IMR-90 (cell line): ENCODE measurements at regions not wholly inside any gene's neighbourhood (a gene's known extent, or its start where the extent isn't known, plus 50 kb on each side); places are given as distances from the start of the nearest gene placed in this dataset.

Experiments
- ATAC-seq: fragments of 200-7000 bp; cut with Tn5 transposase; 2 replicates; pipeline ENCODE4 v1.9.1; 2020; ENCODE audit warnings: low read depth, mild to moderate bottlenecking, moderate library complexity
- BruUV-seq: library from RNA; stranded (reverse); fragments of 400-500 nt; replicated peaks from 2 replicates; lab custom pipeline; 2021; lab: Mats Ljungman, UMichigan
- CTCF ChIA-PET: fragments of 300-600 bp; formaldehyde crosslinking; extraction: SDS; loops from one replicate; lab custom pipeline; 2021; ENCODE audit warnings: antibody characterized with exemption; lab: Yijun Ruan, JAX
- POLR2A ChIA-PET: fragments of 300-600 bp; sonication (Branson Sonifier 250); formaldehyde crosslinking; loops from one replicate; lab custom pipeline; 2022; ENCODE audit warnings: antibody characterized with exemption; ENCODE audit not compliant: unreplicated experiment; lab: Charles Lee
- DNase-seq: peaks from one replicate; pipeline ENCODE4 v3.0.0; 2013
- H2AFZ ChIP-seq: replicated peaks from 2 replicates; pipeline ENCODE3; 2013; ENCODE audit warnings: low read length, mild to moderate bottlenecking; ENCODE audit not compliant: poor library complexity
- H2AK5ac ChIP-seq: 2 replicates; pipeline ENCODE4 v1.6.1; 2013; ENCODE audit warnings: low read depth, low read length, inconsistent platforms
- H2AK9ac ChIP-seq: replicated peaks from 2 replicates; pipeline ENCODE3; 2013; ENCODE audit warnings: mild to moderate bottlenecking, low read depth, low read length, moderate library complexity; ENCODE audit not compliant: poor library complexity
- H2BK120ac ChIP-seq: 2 replicates; pipeline ENCODE4 v1.6.1; 2013; ENCODE audit warnings: low read depth, low read length, inconsistent platforms
- H2BK15ac ChIP-seq: 3 replicates; pipeline ENCODE4 v1.6.1; 2013; ENCODE audit warnings: low read depth, low read length, inconsistent platforms
- H2BK20ac ChIP-seq: 2 replicates; pipeline ENCODE4 v1.6.1; 2013; ENCODE audit warnings: low read depth, mild to moderate bottlenecking, inconsistent platforms, low read length, moderate library complexity
- H2BK5ac ChIP-seq: 2 replicates; pipeline ENCODE4 v1.6.1; 2013; ENCODE audit warnings: mild to moderate bottlenecking, low read depth, low read length, inconsistent platforms; ENCODE audit not compliant: poor library complexity, severe bottlenecking
- H3K14ac ChIP-seq: replicated peaks from 2 replicates; pipeline ENCODE4 v1.6.1; 2013; ENCODE audit warnings: low read depth, low read length, inconsistent platforms
- H3K18ac ChIP-seq: 2 replicates; pipeline ENCODE4 v1.6.1; 2013; ENCODE audit warnings: low read depth, low read length, control low read depth
- H3K23ac ChIP-seq: 2 replicates; pipeline ENCODE4 v1.6.1; 2013; ENCODE audit warnings: low read depth, low read length, inconsistent platforms
- H3K27ac ChIP-seq: 2 replicates; pipeline ENCODE4 v1.5.1; 2013; ENCODE audit warnings: mild to moderate bottlenecking, control low read depth, low read length; ENCODE audit not compliant: insufficient read depth
- H3K27me3 ChIP-seq: 2 replicates; pipeline ENCODE4 v1.6.1; 2013; ENCODE audit warnings: low read length; ENCODE audit not compliant: control insufficient read depth, insufficient read depth
- H3K36me3 ChIP-seq: 2 replicates; pipeline ENCODE4 v1.6.1; 2013; ENCODE audit warnings: low read length, mixed read lengths; ENCODE audit not compliant: control insufficient read depth, insufficient read depth
- H3K4ac ChIP-seq: 2 replicates; pipeline ENCODE4 v1.6.1; 2013; ENCODE audit warnings: low read depth, low read length, inconsistent platforms
- H3K4me1 ChIP-seq: 2 replicates; pipeline ENCODE4 v1.6.1; 2013; ENCODE audit warnings: low read length, mixed read lengths; ENCODE audit not compliant: control insufficient read depth, insufficient read depth
- H3K4me2 ChIP-seq: 2 replicates; pipeline ENCODE4 v1.6.1; 2013; ENCODE audit warnings: low read depth, mild to moderate bottlenecking, control low read depth, low read length, moderate library complexity
- H3K4me3 ChIP-seq: 2 replicates; pipeline ENCODE4 v1.5.1; 2013; ENCODE audit warnings: low read depth, mild to moderate bottlenecking, control low read depth, low read length, moderate library complexity; ENCODE audit not compliant: insufficient read depth
- H3K56ac ChIP-seq: 2 replicates; pipeline ENCODE4 v1.6.1; 2013; ENCODE audit warnings: low read length, inconsistent platforms; ENCODE audit not compliant: insufficient read depth; ENCODE audit errors: extremely low read depth
- H3K79me1 ChIP-seq, 2 experiments: 2 replicates each; pipeline ENCODE4 v1.6.1; 2013; ENCODE audit warnings: low read length in 2 of 2, inconsistent platforms in 1 of 2, low read depth in 1 of 2
- H3K9ac ChIP-seq: 2 replicates; pipeline ENCODE4 v1.6.1; 2013; ENCODE audit warnings: low read depth, low read length, control low read depth
- H3K9me1 ChIP-seq: 2 replicates; pipeline ENCODE4 v1.6.1; 2013; ENCODE audit warnings: low read length, inconsistent platforms; ENCODE audit not compliant: insufficient read depth
- H3K9me3 ChIP-seq: 2 replicates; pipeline ENCODE4 v1.6.1; 2013; ENCODE audit warnings: low read length; ENCODE audit not compliant: control insufficient read depth, insufficient read depth
- H4K20me1 ChIP-seq: 2 replicates; pipeline ENCODE4 v1.6.1; 2013; ENCODE audit warnings: low read length, inconsistent platforms; ENCODE audit not compliant: insufficient read depth
- H4K5ac ChIP-seq: 2 replicates; pipeline ENCODE4 v1.6.1; 2013; ENCODE audit warnings: mild to moderate bottlenecking, low read depth, low read length, control low read depth
- H4K8ac ChIP-seq, 2 experiments: 2 replicates each; pipeline ENCODE4 v1.6.1; 2013; ENCODE audit warnings: low read depth in 2 of 2, low read length in 2 of 2, control low read depth in 1 of 2, inconsistent platforms in 1 of 2
- H4K91ac ChIP-seq: 2 replicates; pipeline ENCODE4 v1.6.1; 2013; ENCODE audit warnings: low read depth, low read length, inconsistent platforms; ENCODE audit not compliant: insufficient read depth
- BHLHE40 ChIP-seq: fragments of 150-350 bp; IDR thresholded peaks from 2 replicates; pipeline ENCODE4 v1.6.1; 2016; ENCODE audit warnings: mild to moderate bottlenecking, low read depth, low read length
- CEBPB ChIP-seq: IDR thresholded peaks from 2 replicates; pipeline ENCODE4 v1.6.1; 2012; ENCODE audit warnings: low read depth, low read length, improper control_type of control experiment
- CHD1 ChIP-seq: IDR thresholded peaks from 2 replicates; pipeline ENCODE4 v1.6.1; 2012; ENCODE audit warnings: low read depth, low read length, improper control_type of control experiment
- CTCF ChIP-seq: conservative IDR thresholded peaks from 2 replicates; pipeline ENCODE4 v1.5.1; 2012; ENCODE audit warnings: mild to moderate bottlenecking, low read depth, low read length, improper control_type of control experiment
- FOS ChIP-seq: fragments of 150-350 bp; IDR thresholded peaks from 2 replicates; pipeline ENCODE4 v1.6.1; 2016; ENCODE audit warnings: low read depth, low read length
- MAFK ChIP-seq: IDR thresholded peaks from 2 replicates; pipeline ENCODE4 v1.6.1; 2012; ENCODE audit warnings: low read depth, low read length, improper control_type of control experiment
- MAZ ChIP-seq: IDR thresholded peaks from 2 replicates; pipeline ENCODE4 v1.6.1; 2012; ENCODE audit warnings: low read depth, mild to moderate bottlenecking, low read length, improper control_type of control experiment, moderate library complexity, borderline replicate concordance
- MXI1 ChIP-seq: IDR thresholded peaks from 2 replicates; pipeline ENCODE4 v1.6.1; 2012; ENCODE audit warnings: low read depth, mild to moderate bottlenecking, low read length, moderate library complexity, borderline replicate concordance
- NFE2L2 ChIP-seq: fragments of 150-350 bp; IDR thresholded peaks from 2 replicates; pipeline ENCODE4 v1.6.1; 2016; ENCODE audit warnings: low read depth, mild to moderate bottlenecking, low read length
- POLR2A ChIP-seq: IDR thresholded peaks from 2 replicates; pipeline ENCODE4 v1.6.1; 2012; ENCODE audit warnings: mild to moderate bottlenecking, low read depth, low read length
- RAD21 ChIP-seq: IDR thresholded peaks from 2 replicates; pipeline ENCODE4 v1.6.1; 2012; ENCODE audit warnings: low read length, improper control_type of control experiment
- RCOR1 ChIP-seq: IDR thresholded peaks from 2 replicates; pipeline ENCODE4 v1.6.1; 2012; ENCODE audit warnings: mild to moderate bottlenecking, low read length, improper control_type of control experiment; ENCODE audit not compliant: insufficient replicate concordance
- RFX5 ChIP-seq: IDR thresholded peaks from 2 replicates; pipeline ENCODE4 v1.8.0; 2012; ENCODE audit warnings: low read depth, mild to moderate bottlenecking, low read length, moderate library complexity
- SMC3 ChIP-seq: fragments of 150-350 bp; IDR thresholded peaks from 2 replicates; pipeline ENCODE4 v1.6.1; 2016; ENCODE audit warnings: low read depth, mild to moderate bottlenecking, antibody characterized with exemption, low read length, moderate library complexity
- WGBS, 2 experiments: methylation state at CpG; one replicate each; pipeline versions ENCODE4 v1.1.5 to v1.1.7; 2013; ENCODE audit warnings: missing lambda C conversion rate in 2 of 2; ENCODE audit not compliant: insufficient read length in 1 of 2; ENCODE audit errors: extremely low coverage in 2 of 2; 5-methylcytosine and 5-hydroxymethylcytosine counted together
- dilution Hi-C: fragments of 300-500 bp; cut with HindIII; formaldehyde crosslinking; loops from one replicate; pipeline ENCODE4 v1.14.3; 2018; ENCODE audit warnings: low sequenced_read_pairs; ENCODE audit not compliant: unreplicated experiment
- in situ Hi-C: fragments of 300-500 bp; cut with MboI; formaldehyde crosslinking; loops from 3 replicates; pipeline ENCODE4 v1.14.3; 2019; ENCODE audit warnings: low sequenced_read_pairs, inconsistent platforms, mixed read lengths
- intact Hi-C: fragments of 100-400 bp; cut with micrococcal nuclease; formaldehyde crosslinking; loops from 2 replicates; pipeline ENCODE4 v1.10.0; 2022
- TF ChIP-seq, protein P1 (sequence below): fragments of 150-350 bp; IDR thresholded peaks from 2 replicates; pipeline ENCODE4 v1.6.1; 2017; ENCODE audit warnings: mild to moderate bottlenecking, antibody characterized with exemption, low read length, low read depth
- TF ChIP-seq, protein P2 (sequence below): fragments of 150-350 bp; IDR thresholded peaks from 2 replicates; pipeline ENCODE4 v1.6.1; 2016; ENCODE audit warnings: low read depth, mild to moderate bottlenecking, low read length, moderate library complexity, borderline replicate concordance

DNA sequence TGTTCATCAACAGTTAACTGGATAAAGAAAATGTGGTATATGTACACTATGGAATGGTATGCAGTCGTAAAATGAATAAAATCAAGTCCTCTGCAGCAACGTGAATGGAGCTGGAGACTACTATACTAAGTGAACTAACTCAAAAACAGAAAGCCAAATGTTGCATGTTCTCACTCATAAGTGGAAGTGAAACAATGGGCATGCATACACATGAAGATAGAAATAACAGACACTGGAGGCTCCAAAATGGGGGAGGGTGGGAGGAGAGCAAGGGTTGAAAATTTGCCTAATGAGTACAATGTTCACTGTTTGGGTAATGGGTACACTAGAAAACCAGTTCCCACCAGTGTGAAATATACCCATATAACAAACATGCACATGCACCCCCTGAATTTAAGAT lies 179.5 kb downstream of the ZWINT start:
- DNase-seq (no peak), ATAC-seq (no peak)
- H3K79me1 ChIP-seq, result no peaks in the 10 kb centered on the region
- dilution Hi-C loops, result no loop called here
- H3K27ac ChIP-seq, result no peak overlapping the region
- TF ChIP-seq CHD1 (no peak), SMC3 (no peak), RAD21 (no peak), FOS (no peak), MAZ (no peak), MXI1 (no peak), RCOR1 (no peak), NFE2L2 (no peak), RFX5 (no peak), CEBPB (no peak), CTCF (no peak), BHLHE40 (no peak), POLR2A (no peak), MAFK (no peak)
- TF ChIP-seq, protein P1, sequence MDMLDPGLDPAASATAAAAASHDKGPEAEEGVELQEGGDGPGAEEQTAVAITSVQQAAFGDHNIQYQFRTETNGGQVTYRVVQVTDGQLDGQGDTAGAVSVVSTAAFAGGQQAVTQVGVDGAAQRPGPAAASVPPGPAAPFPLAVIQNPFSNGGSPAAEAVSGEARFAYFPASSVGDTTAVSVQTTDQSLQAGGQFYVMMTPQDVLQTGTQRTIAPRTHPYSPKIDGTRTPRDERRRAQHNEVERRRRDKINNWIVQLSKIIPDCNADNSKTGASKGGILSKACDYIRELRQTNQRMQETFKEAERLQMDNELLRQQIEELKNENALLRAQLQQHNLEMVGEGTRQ, result no peak
- TF ChIP-seq, protein P2, sequence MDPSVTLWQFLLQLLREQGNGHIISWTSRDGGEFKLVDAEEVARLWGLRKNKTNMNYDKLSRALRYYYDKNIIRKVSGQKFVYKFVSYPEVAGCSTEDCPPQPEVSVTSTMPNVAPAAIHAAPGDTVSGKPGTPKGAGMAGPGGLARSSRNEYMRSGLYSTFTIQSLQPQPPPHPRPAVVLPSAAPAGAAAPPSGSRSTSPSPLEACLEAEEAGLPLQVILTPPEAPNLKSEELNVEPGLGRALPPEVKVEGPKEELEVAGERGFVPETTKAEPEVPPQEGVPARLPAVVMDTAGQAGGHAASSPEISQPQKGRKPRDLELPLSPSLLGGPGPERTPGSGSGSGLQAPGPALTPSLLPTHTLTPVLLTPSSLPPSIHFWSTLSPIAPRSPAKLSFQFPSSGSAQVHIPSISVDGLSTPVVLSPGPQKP, result no peak
- no peak overlapping the region for H2BK120ac ChIP-seq
- H2AK9ac ChIP-seq, result no peak overlapping the region
- no CpG with 5 or more reads among the region's 2 CpGs for WGBS, 2 experiments
- no peaks in the 10 kb centered on the region for H4K20me1 ChIP-seq
- no peak overlapping the region for H4K8ac ChIP-seq
- no peaks in the 10 kb centered on the region for H3K27me3 ChIP-seq
- no peak overlapping the region for H3K23ac ChIP-seq
- no peak overlapping the region for H2AFZ ChIP-seq
- no peak overlapping the region for H4K5ac ChIP-seq
- no peak overlapping the region for H4K91ac ChIP-seq
- H3K18ac ChIP-seq, result no peak overlapping the region
- H2AK5ac ChIP-seq, result no peak overlapping the region
- no peak overlapping the region for H3K14ac ChIP-seq
- H2BK15ac ChIP-seq, result no peak overlapping the region
- H3K9me3 ChIP-seq, result peaks cover 4% of the 10 kb centered on the region
- H2BK5ac ChIP-seq, result no peak overlapping the region
- ChIA-PET CTCF (no interaction called here), POLR2A (no interaction called here)
- H3K4me3 ChIP-seq, result no peak overlapping the region
- H3K4me1 ChIP-seq, result no peaks in the 10 kb centered on the region
- H3K9ac ChIP-seq, result no peak overlapping the region
- H3K4me2 ChIP-seq, result no peak overlapping the region
- intact Hi-C loops, result no loop called here
- no peak overlapping the region for H2BK20ac ChIP-seq
- no peaks in the 10 kb centered on the region for H3K9me1 ChIP-seq
- no peaks in the 10 kb centered on the region for H3K36me3 ChIP-seq
- BruUV-seq, result no TSS peak
- in situ Hi-C loops, result no loop called here
- no peak overlapping the region for H3K4ac ChIP-seq
- no peak overlapping the region for H3K56ac ChIP-seq
